Mesothelial cell of epicardium (in vitro differentiated cells): ENCODE measurements at regions not wholly inside any gene's neighbourhood (a gene's known extent, or its start where the extent isn't known, plus 50 kb on each side); places are given as distances from the start of the nearest gene placed in this dataset.

Source experiments
- DNase-seq, 2 experiments: peaks; one replicate each; pipeline ENCODE4 v3.0.0; 2021; ENCODE audit warnings: low spot score in 2 of 2; ENCODE audit not compliant: unreplicated experiment in 2 of 2
- H3K27ac Mint-ChIP-seq: 2 replicates; pipeline ENCODE4 v1.8.0; 2021; ENCODE audit warnings: mixed read lengths
- H3K27me3 Mint-ChIP-seq: 2 replicates; pipeline ENCODE4 v1.8.0; 2021; ENCODE audit warnings: low read depth, mixed read lengths
- H3K36me3 Mint-ChIP-seq: 2 replicates; pipeline ENCODE4 v1.8.0; 2021; ENCODE audit warnings: mixed read lengths
- H3K4me1 Mint-ChIP-seq: 2 replicates; pipeline ENCODE4 v1.8.0; 2021; ENCODE audit warnings: mixed read lengths
- H3K4me3 Mint-ChIP-seq: 2 replicates; pipeline ENCODE4 v1.8.0; 2021; ENCODE audit warnings: mild to moderate bottlenecking, moderate library complexity, mixed read lengths
- H3K9me3 Mint-ChIP-seq: 2 replicates; pipeline ENCODE4 v1.8.0; 2021; ENCODE audit warnings: mixed read lengths
- CTCF ChIP-seq: fragments of 200-600 bp; sonication (generic); IDR thresholded peaks from one replicate; pipeline ENCODE4 v1.5.0; 2021; ENCODE audit warnings: antibody characterized with exemption; ENCODE audit not compliant: unreplicated experiment

- no peak for TF ChIP-seq CTCF
- Mint-ChIP-seq H3K9me3 (no peaks in the 10 kb centered on the region), H3K4me1 (no peaks in the 10 kb centered on the region), H3K36me3 (no peaks in the 10 kb centered on the region), H3K27me3 (no peaks in the 10 kb centered on the region), H3K27ac (no peak overlapping the region), H3K4me3 (no peak overlapping the region)
- DNase-seq, result no peak
These were observed 2403.7 kb upstream of the C9orf72 start for GRCh38 chr9:29976981-29977380.

GRCh38 chr9:29981013-29981412, 2403.4 kb upstream of the ACO1 start:
- DNase-seq, result no peak
- Mint-ChIP-seq H3K4me1 (no peaks in the 10 kb centered on the region), H3K36me3 (no peaks in the 10 kb centered on the region), H3K9me3 (no peaks in the 10 kb centered on the region), H3K27me3 (no peaks in the 10 kb centered on the region), H3K27ac (no peak overlapping the region), H3K4me3 (no peak overlapping the region)
- TF ChIP-seq CTCF, result no peak

GRCh38 chr9:29999645-30000044, 2384.8 kb upstream of the ACO1 start:
- no peak for DNase-seq
- no peaks in the 10 kb centered on the region for H3K4me1 Mint-ChIP-seq
- H3K36me3 Mint-ChIP-seq, result no peaks in the 10 kb centered on the region
- H3K4me3 Mint-ChIP-seq, result no peak overlapping the region
- no peak overlapping the region for H3K27ac Mint-ChIP-seq
- H3K9me3 Mint-ChIP-seq, result peaks cover 7% of the 10 kb centered on the region
- peaks cover 2% of the 10 kb centered on the region for H3K27me3 Mint-ChIP-seq
- TF ChIP-seq CTCF, result no peak

GRCh38 chr9:30010691-30011090, 2373.8 kb upstream of the ACO1 start:
- Mint-ChIP-seq H3K4me1 (no peaks in the 10 kb centered on the region), H3K27me3 (peaks cover 9% of the 10 kb centered on the region), H3K4me3 (no peak overlapping the region), H3K36me3 (no peaks in the 10 kb centered on the region), H3K27ac (no peak overlapping the region), H3K9me3 (no peaks in the 10 kb centered on the region)
- no peak for TF ChIP-seq CTCF
- DNase-seq, result no peak

- H3K36me3 Mint-ChIP-seq, result no peaks in the 10 kb centered on the region
- no peaks in the 10 kb centered on the region for H3K4me1 Mint-ChIP-seq
- H3K27me3 Mint-ChIP-seq, result peaks cover 14% of the 10 kb centered on the region
- no peaks in the 10 kb centered on the region for H3K9me3 Mint-ChIP-seq
- H3K27ac Mint-ChIP-seq, result no peak overlapping the region
- H3K4me3 Mint-ChIP-seq, result no peak overlapping the region
- no peak for DNase-seq
- no peak for TF ChIP-seq CTCF
These were observed 2371.8 kb upstream of the ACO1 start for GRCh38 chr9:30012622-30013021.

- H3K4me3 Mint-ChIP-seq, result no peak overlapping the region
- no peak for TF ChIP-seq CTCF
- no peaks in the 10 kb centered on the region for H3K36me3 Mint-ChIP-seq
- no peak overlapping the region for H3K27ac Mint-ChIP-seq
- no peaks in the 10 kb centered on the region for H3K4me1 Mint-ChIP-seq
- peaks cover 10% of the 10 kb centered on the region for H3K27me3 Mint-ChIP-seq
- no peaks in the 10 kb centered on the region for H3K9me3 Mint-ChIP-seq
- DNase-seq, result no peak
These were observed 2369.4 kb upstream of the ACO1 start for GRCh38 chr9:30015073-30015472.
